ENCODE measurements at regions not wholly inside any gene's neighbourhood (a gene's known extent, or its start where the extent isn't known, plus 50 kb on each side); places are given as distances from the start of the nearest gene placed in this dataset.
"Not testable (repeated sequence)": the region's sequence is repeated elsewhere in the genome, so short reads cannot be mapped to it uniquely, and the experiment has no call there.

- DNase-seq (ENCODE audit: low spot score), result no peak
These were observed 481.8 kb upstream of the MEIS1 start for GRCh38 chr2:65952966-65953761.

- DNase-seq (ENCODE audit: low spot score), result no peak
These were observed 490.7 kb upstream of the MEIS1 start for GRCh38 chr2:65944213-65944612.

DNA sequence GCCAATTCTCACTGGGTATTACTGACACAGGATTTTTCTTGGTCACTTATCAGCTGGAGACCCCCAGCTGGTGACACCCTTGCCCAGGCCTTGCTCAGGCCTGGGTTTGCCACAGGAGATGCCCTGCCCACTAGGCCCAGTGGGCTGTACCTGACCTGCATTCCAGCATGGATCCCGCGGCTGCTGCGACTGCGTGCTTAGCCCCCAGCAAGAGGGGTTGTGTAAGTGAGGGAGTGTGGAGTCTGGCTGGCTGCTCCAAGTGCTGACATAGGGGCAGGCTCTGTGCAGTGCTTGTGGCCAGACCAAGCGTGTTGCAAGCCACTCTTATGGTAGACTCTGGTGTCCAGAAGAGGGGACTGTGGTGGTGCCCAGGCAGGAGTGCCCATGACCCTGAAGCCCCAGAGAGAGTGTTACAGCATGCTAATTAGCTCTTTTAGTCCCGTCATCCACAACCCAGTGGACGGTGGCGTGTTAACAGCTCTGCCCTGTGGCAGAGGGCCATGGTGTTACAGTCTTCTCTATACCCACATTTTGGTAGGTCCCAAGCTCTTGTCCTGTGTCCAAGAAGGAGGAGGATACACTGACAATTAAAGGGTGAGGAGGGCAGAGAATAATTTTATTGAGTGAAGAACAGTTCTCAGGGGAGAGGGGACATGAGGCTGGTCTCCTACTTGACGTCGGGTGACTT lies 491.7 kb upstream of the MEIS1 start:
- DNase-seq (ENCODE audit: low spot score), result no peak

DNA sequence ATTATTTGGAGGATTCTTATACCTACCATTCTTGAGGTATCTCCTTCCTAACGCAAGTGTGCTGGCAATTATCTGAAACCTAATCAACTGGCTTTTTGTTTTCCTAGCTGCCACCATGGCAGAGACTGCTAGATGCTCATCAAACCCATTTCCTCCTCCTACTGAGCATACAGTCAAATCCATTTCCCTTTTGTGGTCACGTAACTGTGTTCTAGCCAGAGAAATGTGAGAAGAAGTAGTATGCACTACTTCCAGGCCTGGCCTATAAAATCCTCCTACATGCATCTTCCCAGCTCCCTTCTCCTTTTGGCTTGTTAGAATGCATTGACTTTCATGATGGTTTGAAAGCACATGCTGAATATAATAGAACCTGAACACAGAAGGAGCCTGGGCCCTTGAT lies 494.1 kb upstream of the MEIS1 start:
- no peak for DNase-seq (ENCODE audit: low spot score)

DNA sequence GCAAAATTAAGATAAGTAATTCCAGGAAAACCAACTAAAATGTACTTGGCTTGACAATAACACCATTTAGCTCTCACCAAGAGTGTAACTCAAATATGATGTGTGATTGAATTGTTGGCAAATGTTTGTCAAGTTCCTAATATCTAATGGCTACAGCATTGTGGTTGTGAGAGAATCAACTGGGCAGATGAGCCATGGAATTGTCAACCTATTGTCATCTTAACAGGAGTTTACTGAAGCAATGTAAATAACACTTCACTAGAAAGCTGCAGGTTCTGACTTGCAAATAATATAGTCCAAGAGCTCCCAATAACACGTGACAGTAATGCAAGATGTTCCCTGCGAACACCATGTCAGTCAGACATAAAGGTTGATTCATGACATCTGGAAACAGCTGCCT lies 495.2 kb upstream of the MEIS1 start:
- no peak for DNase-seq (ENCODE audit: low spot score)

DNA sequence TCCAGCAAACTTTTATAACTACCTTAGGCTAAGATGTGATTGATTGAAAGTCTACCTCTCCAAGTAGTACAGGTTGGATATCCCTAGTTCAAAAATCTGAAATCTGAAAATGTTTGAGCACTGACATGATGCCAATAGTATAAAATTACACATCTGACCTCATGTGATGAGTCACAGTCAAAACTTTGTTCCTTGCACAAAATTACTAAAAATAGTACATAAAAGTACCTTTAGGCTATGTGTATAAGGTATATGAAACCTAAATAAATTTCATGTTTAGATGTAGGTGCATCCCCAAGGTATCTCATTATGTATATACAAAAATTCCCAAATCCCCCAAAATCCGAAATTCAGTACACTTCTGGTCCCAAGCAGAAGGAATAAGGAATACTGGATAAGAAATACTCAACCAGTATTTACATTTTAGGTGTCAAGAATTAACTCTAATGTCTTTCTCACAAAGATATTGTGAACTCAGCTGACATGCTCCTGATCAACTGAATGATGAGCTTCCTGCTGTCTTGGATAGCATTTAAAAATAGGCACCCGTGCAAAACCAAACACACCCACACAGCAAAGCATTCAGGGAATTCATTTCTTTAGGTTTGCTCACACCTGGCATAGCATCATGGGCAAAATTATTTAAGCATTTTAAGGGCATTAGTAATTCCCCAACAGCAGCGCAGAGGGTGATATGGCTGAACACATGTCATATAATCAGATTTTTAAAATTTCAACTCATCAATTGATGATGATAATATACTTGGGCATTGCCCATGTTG lies 497.4 kb upstream of the MEIS1 start:
- no peak for DNase-seq (ENCODE audit: low spot score)

- no peak for DNase-seq (ENCODE audit: low spot score)
These were observed 499.8 kb upstream of the MEIS1 start for GRCh38 chr2:65934992-65935629.

DNA sequence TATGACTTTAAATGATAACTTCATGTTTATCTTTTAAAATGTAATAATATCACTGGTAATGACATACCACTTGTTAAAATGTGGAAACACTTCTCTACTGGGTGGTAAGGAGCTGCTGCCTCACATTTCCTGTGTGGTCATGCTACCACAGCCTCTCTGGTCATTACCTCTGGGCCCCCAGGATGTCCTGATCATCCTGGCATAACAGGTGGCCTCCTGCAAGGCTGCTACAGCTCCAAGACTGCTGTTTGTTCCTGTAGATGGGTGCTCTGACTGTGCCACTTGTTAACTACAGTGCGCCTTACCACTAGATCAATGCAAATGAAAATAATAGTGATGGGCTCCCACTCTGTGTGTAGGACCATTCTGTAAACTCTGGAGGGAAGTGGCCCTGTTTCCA lies 500.2 kb upstream of the SPRED2 start:
- no peak for DNase-seq (ENCODE audit: low spot score)

DNA sequence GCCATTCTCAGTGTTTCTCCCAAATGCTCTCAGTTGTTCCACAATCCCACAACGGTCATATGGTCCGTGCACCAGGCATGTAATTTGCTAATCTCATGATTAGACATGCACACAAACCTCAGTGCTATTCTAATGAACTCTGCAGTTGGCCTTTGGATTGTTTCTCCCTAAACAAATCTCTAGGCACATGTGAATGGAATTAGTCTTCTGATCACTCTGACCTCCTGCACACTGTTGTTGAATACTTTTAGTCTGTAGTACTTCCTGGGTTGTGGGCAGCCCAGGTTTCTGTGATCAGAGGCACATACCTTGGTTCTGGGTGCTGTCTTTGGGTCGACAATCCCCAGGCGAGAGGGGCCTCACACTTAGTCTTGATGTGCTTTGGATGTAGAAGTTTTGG lies 498.7 kb upstream of the SPRED2 start:
- no peak for DNase-seq (ENCODE audit: low spot score)

DNA sequence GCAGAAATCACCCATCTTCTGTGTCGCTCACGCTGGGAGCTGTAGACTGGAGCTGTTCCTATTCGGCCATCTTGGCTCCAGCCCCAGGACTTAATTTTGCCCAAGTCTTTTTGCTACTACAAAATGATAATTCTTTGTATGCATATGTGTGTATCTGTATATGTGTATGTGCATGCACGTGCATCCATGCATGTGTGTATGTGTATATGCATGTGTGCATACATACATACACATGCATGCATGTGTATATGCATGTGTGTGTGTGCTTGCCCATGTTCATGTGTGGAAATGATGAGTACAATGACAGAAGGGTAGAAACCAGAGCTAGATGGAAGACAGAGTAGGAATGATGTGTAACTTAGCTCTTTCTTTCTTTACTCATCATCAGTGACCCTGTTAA lies 497.9 kb upstream of the SPRED2 start:
- no peak for DNase-seq (ENCODE audit: low spot score)

DNA sequence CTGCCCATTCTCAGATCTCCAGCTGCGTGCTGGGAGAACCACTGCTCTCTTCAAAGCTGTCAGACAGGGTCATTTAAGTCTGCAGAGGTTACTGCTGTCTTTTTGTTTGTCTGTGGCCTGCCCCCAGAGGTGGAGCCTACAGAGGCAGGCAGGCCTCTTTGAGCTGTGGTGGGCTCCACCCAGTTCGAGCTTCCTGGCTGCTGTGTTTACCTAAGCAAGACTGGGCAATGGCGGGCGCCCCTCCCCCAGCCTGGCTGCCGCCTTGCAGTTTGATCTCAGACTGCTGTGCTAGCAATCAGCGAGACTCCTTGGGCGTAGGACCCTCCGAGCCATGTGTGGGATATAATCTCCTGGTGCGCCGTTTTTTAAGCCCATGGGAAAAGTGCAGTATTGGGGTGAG lies 497.3 kb upstream of the SPRED2 start:
- DNase-seq (ENCODE audit: low spot score), result not testable (repeated sequence)

- DNase-seq (ENCODE audit: low spot score), result no peak
These were observed 490.4 kb upstream of the SPRED2 start for GRCh38 chr2:65922794-65923193.

GRCh38 chr2:65922030-65922429 lies 489.6 kb upstream of the SPRED2 start:
- DNase-seq (ENCODE audit: low spot score), result no peak

DNA sequence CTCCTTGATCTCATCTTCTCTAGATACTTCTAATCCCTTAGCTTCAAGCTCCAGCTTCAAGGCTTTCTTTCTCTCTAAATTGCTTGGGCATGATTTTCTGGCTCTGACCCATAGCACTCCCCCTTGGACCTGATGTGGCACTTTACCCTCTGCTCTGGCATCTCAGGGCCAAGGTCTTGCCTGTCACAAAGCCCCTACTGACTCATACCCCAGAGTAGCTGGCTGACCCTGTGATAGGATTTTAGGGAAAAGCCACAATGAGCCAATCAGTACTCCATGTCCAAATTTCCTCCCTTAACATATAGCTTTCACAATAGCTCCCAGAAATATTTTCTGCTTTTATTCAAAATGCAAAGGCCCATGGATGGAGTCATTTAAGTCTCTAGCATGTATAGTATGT lies 488.7 kb upstream of the SPRED2 start:
- DNase-seq (ENCODE audit: low spot score), result no peak

DNA sequence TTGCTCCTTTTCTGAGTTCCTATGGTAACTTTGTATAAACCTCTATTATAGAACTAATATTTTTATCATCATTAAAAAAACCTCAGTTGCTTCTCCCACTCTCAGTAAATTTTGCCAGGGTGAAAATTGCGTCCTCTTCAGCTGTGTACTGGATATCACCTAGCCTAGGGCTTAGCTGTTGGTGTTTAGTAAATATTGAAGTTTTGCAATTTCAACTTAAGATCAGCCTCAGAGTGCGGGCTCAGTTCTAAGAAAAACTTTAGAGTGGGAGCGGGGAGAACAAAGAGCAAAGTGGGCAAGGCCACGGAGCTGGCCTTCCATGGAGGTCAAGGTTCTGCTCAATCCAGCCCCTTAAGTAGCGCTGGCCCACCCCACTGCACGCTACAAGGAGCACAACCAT lies 488.3 kb upstream of the SPRED2 start:
- DNase-seq (ENCODE audit: low spot score), result no peak

DNA sequence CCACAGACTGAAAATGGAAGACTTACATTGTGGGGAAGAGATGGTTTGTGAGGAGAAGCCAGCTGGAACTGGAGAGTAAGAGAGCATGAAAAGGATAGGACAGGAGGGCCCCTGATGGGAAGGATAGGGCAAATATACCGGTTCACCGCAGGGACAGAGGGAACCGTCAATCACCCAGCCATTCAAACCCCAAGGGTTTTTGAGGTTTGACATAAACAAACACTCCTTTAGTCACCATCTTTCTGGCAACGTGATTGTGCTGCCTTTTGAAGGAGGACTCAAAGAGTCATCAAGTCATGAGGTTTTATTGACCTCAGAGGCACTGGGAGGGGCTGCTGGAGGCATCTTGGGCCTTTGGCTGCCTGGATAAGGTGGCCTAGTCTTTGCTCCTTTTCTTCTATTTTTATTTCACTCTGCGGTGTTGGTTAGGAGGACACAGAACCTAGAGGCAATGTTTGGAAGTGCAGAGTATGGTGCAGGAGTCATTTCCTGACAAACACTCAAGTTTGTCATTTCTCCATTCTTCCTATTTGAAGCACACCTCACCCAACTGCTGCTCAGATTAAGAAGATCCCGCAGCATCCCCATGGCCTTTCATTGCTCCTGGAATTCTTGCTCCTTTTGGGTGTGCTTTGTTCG lies 487.3 kb upstream of the SPRED2 start:
- no peak for DNase-seq (ENCODE audit: low spot score)

DNA sequence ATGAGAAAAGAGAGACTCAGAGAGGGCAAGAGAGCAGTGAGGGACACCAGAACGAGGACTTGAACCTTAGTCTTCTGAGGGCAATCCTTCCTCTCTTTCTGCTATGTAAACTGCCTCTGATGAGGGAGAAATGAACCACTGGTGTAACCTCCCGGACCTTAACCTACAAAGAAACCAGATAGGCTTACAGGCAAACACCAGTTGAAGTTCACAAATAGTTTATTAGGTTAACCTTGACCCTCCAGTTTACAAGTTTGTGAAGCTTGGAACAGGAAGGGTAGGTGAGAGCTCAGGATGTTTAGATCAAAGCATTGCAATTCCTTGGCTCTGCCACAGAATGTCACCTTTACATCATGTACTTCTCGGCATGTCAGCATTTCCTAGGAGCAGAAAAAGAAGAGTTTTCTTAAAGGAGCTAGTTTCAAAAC lies 486.4 kb upstream of the SPRED2 start:
- DNase-seq (ENCODE audit: low spot score), result no peak

DNA sequence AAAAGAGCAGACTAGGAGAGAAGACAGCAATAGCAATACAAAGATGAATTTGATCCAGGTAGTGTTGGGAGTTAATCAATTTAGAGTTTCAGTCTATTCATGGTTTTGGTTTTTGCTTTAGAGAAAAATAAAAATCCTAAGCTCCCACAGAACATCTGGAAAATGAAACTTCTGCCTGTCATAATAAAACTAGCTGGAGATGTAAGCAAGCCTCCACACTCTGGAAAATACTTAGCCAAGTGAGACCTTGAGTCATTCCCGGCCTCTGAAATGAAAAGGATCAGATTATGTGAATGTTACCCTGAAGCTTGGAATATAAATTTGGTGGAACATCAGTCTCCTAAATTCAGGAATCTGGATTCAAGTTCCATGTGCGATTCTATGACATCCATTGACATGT lies 485.6 kb upstream of the SPRED2 start:
- no peak for DNase-seq (ENCODE audit: low spot score)

- no peak for DNase-seq (ENCODE audit: low spot score)
These were observed 484.4 kb upstream of the SPRED2 start for GRCh38 chr2:65916785-65917295.

DNA sequence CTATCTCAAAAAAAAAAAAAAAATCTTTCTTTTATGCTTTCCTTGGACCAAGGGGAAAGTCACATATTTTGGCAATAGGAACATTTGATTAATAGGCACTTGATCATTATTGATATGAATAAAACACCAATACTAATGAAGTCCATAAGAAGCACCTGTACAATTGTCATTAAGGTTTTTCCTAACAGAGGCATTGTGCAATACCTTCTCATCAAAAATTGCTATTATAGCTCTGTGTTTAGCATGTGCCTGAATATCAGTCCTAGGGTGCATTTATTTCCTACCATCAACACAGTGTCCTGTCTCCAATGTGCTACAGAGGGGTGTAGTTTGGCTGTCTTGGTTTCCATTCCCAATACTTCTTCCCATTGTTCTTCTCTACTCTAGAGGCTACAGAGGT lies 483.8 kb upstream of the SPRED2 start:
- no peak for DNase-seq (ENCODE audit: low spot score)

GRCh38 chr2:65915273-65915672 lies 482.9 kb upstream of the SPRED2 start:
- no peak for DNase-seq (ENCODE audit: low spot score)

Measured in AG08395 (cell line).